Lower leg skin (tissue), 4 donors: ENCODE measurements at regions not wholly inside any gene's neighbourhood (a gene's known extent, or its start where the extent isn't known, plus 50 kb on each side); places are given as distances from the start of the nearest gene placed in this dataset.

Source experiments
- DNase-seq, 2 donors: peaks; one replicate each; pipeline ENCODE4 v3.0.0-alpha.2; 2019; ENCODE audit warnings: low spot score in 2 of 2
- H3K4me3 ChIP-seq: fragments of 200-600 bp; sonication (generic); 2 replicates; pipeline ENCODE4 v1.5.1; 2017; ENCODE audit warnings: mild to moderate bottlenecking, low read depth; ENCODE audit not compliant: poor library complexity, severe bottlenecking
- CTCF ChIP-seq, 3 donors: fragments of 450-650 bp; IDR thresholded peaks; one replicate each; pipeline ENCODE4 v1.5.1; 2016; ENCODE audit warnings: antibody characterized with exemption in 3 of 3, mild to moderate bottlenecking in 3 of 3, moderate library complexity in 2 of 3
- POLR2A ChIP-seq, 2 donors: fragments of 450-650 bp; IDR thresholded peaks; one replicate each; pipeline ENCODE4 v1.6.1; 2016 to 2017; ENCODE audit warnings: antibody characterized with exemption in 2 of 2, mild to moderate bottlenecking in 1 of 2, moderate library complexity in 1 of 2
- WGBS, 2 donors: methylation state at CpG; one replicate each; pipeline ENCODE4 v1.1.5; 2018; 5-methylcytosine and 5-hydroxymethylcytosine counted together
- intact Hi-C: fragments of 100-400 bp; cut with DNase I; formaldehyde crosslinking; loops from one replicate; pipeline ENCODE4 v1.15.0; 2023; ENCODE audit warnings: low total_unique reads

DNA sequence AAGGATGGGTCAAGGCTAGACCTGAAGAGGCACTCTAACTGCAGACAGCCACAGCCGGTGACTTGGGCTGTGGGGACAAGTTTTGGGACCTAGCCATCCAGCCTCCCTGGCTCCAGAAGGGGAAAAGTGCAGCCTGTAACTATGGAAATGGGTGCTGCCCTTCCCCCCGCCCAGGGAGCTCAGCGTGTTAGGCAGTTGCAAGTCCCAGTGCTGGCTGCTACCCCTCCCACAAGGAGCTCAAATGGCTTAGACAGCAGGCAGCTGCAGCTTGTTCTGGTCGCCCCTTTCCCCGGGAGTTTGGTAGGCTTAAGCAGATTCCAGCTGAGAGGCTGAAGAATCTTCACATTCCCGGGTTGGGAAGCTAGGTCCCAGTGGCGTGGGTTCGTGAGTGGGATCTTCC, 162.6 kb downstream of the FAM83B start:
- intact Hi-C loops = no loop called here
- TF ChIP-seq POLR2A (IDR thresholded peaks at IDR 0.05) = no peak
- TF ChIP-seq CTCF (IDR thresholded peaks at IDR 0.05) = no peak
- H3K4me3 ChIP-seq = no peak overlapping the region
- 77 to 81% methylated on average over 6 to 8 of the region's 8 CpGs for WGBS, 2 donors
- no peak for DNase-seq

GRCh38 chr6:55011034-55011433, 163.3 kb upstream of the HCRTR2 start:
- intact Hi-C loops = no loop called here
- no peak for DNase-seq
- TF ChIP-seq CTCF (IDR thresholded peaks at IDR 0.05) (no peak), POLR2A (IDR thresholded peaks at IDR 0.05) (no peak)
- H3K4me3 ChIP-seq = no peak overlapping the region
- 63 to 75% methylated on average over 3 of the region's 3 CpGs for WGBS, 2 donors

DNA sequence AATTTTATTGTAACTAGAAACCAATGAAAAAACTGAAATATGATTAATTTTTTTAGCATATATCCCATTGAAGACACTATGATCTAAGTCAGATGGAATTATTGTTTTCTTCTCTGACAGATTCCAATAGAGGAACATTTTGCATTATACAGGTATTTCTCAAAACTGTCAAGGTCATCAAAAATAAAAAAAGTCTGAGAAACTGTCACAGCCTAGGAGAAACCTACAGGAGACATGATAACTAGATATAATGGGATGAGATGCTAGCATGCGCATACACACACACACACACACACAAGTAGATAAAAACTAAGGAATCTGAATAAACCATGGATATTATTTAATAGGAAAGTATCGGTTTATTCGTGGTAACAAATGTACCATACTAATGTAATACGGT, 161.9 kb upstream of the HCRTR2 start:
- no peak for DNase-seq
- H3K4me3 ChIP-seq = no peak overlapping the region
- 95 to 98% methylated on average over 4 of the region's 4 CpGs for WGBS, 2 donors
- TF ChIP-seq POLR2A (IDR thresholded peaks at IDR 0.05) (no peak), CTCF (IDR thresholded peaks at IDR 0.05) (no peak)
- intact Hi-C loops = no loop called here

- intact Hi-C loops = no loop called here
- no peak for TF ChIP-seq POLR2A (IDR thresholded peaks at IDR 0.05)
- TF ChIP-seq CTCF (IDR thresholded peaks at IDR 0.05) = no peak
- whole genome bisulfite sequencing, 2 donors = 78 to 85% methylated on average over 1 of the region's 1 CpG
- no peak for DNase-seq
- H3K4me3 ChIP-seq = no peak overlapping the region
Measured at GRCh38 chr6:55014321-55015088, 159.8 kb upstream of the HCRTR2 start.

DNA sequence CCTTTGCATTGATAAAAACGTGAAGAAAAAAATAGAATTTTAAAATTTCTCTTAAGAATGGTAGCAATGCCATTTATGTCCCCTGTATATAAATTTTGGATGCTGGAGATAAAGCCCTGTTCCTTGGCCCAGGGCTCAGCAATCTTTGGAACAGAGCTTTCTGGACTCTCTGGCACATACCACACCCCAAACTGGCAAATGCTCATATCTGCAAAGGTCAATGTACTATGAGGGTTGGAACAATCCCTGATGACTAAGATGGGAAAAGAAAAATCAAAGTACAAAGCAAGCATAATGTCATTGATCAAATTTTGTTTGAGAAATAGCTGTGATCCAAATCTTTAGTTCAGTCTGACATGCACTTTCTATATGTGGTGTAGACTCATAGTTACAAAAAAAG, 158.1 kb upstream of the HCRTR2 start:
- H3K4me3 ChIP-seq = no peak overlapping the region
- TF ChIP-seq POLR2A (IDR thresholded peaks at IDR 0.05) = no peak
- TF ChIP-seq CTCF (IDR thresholded peaks at IDR 0.05) = no peak
- intact Hi-C loops = no loop called here
- DNase-seq = no peak
- 54 to 58% methylated on average over 1 of the region's 1 CpG for WGBS, 2 donors
